NCI-H446 treated with DMSO at 0.1 percent for 48 hours (cell line): ENCODE measurements at regions not wholly inside any gene's neighbourhood (a gene's known extent, or its start where the extent isn't known, plus 50 kb on each side); places are given as distances from the start of the nearest gene placed in this dataset.

Experiments used
- DNase-seq: peaks from one replicate; lab custom pipeline; 2025; lab: John Stamatoyannopoulos, UW

GRCh38 chr11:96899971-96900370 is 510.2 kb downstream of the JRKL start:
- DNase-seq: no peak

- DNase-seq: no peak
Measured at GRCh38 chr11:96905143-96905542, 515.3 kb downstream of the JRKL start.

GRCh38 chr11:96905663-96906062 is 515.9 kb downstream of the JRKL start:
- no peak for DNase-seq

- no peak for DNase-seq
Measured at GRCh38 chr11:96906476-96906875, 516.7 kb downstream of the JRKL start.

- no peak for DNase-seq
Measured at GRCh38 chr11:96925862-96926261, 536.0 kb downstream of the JRKL start.

- no peak for DNase-seq
Measured at GRCh38 chr11:96940227-96940626, 550.4 kb downstream of the JRKL start.

GRCh38 chr11:96942855-96943254 is 553.0 kb downstream of the JRKL start:
- DNase-seq: no peak

- no peak for DNase-seq
Measured at GRCh38 chr11:96943970-96944369, 554.2 kb downstream of the JRKL start.

GRCh38 chr11:96948066-96948465 is 558.3 kb downstream of the JRKL start:
- no peak for DNase-seq

- DNase-seq: peak; percentile 36
Measured at GRCh38 chr11:96949464-96949863, 559.7 kb downstream of the JRKL start.

GRCh38 chr11:96954587-96955242 is 564.9 kb downstream of the JRKL start:
- DNase-seq: no peak

GRCh38 chr11:96960476-96960875 is 570.7 kb downstream of the JRKL start:
- DNase-seq: no peak

- DNase-seq: no peak
Measured at GRCh38 chr11:96960926-96961325, 571.1 kb downstream of the JRKL start.

- no peak for DNase-seq
Measured at GRCh38 chr11:96961931-96962330, 572.1 kb downstream of the JRKL start.

- no peak for DNase-seq
Measured at GRCh38 chr11:96963375-96963774, 573.6 kb downstream of the JRKL start.

GRCh38 chr11:96964661-96965060 is 574.8 kb downstream of the JRKL start:
- DNase-seq: no peak

GRCh38 chr11:96967616-96968015 is 577.8 kb downstream of the JRKL start:
- no peak for DNase-seq

- no peak for DNase-seq
Measured at GRCh38 chr11:96969251-96969650, 579.4 kb downstream of the JRKL start.

- DNase-seq: no peak
Measured at GRCh38 chr11:96978751-96979150, 588.9 kb downstream of the JRKL start.

GRCh38 chr11:96986516-96986915 is 596.7 kb downstream of the JRKL start:
- DNase-seq: no peak

- DNase-seq: no peak
Measured at GRCh38 chr11:96990914-96991313, 601.1 kb downstream of the JRKL start.

GRCh38 chr11:97000481-97000880 is 610.7 kb downstream of the JRKL start:
- no peak for DNase-seq

GRCh38 chr11:97007283-97007682 is 617.5 kb downstream of the JRKL start:
- no peak for DNase-seq

- DNase-seq: no peak
Measured at GRCh38 chr11:97009613-97010012, 619.8 kb downstream of the JRKL start.
